Fibroblast of pulmonary artery (primary cell): ENCODE measurements at regions not wholly inside any gene's neighbourhood (a gene's known extent, or its start where the extent isn't known, plus 50 kb on each side); places are given as distances from the start of the nearest gene placed in this dataset.

Experiments
- DNase-seq: peaks from one replicate; pipeline ENCODE4 v3.0.0-alpha.2; 2010; ENCODE audit warnings: low read depth
- H3K4me3 ChIP-seq: replicated peaks from 2 replicates; pipeline ENCODE4 v1.5.1; 2011; ENCODE audit warnings: low read depth, mild to moderate bottlenecking, control low read depth, low read length, moderate library complexity
- CTCF ChIP-seq: IDR thresholded peaks from 2 replicates; pipeline ENCODE4 v1.5.1; 2011; ENCODE audit warnings: mild to moderate bottlenecking, control low read depth, low read length, inconsistent platforms; ENCODE audit errors: missing control alignments

GRCh38 chr2:237161189-237161588 is 75.5 kb downstream of the COPS8 start:
- no peak for DNase-seq
- TF ChIP-seq CTCF: no peak

GRCh38 chr2:237162959-237163358 is 77.3 kb downstream of the COPS8 start:
- TF ChIP-seq CTCF: no peak
- no peak for DNase-seq
- no peak overlapping the region for H3K4me3 ChIP-seq

More at GRCh38 chr2:237161189-237161588, 75.5 kb downstream of the COPS8 start:
- H3K4me3 ChIP-seq: no peak overlapping the region

GRCh38 chr2:237164474-237165042 is 78.9 kb downstream of the COPS8 start:
- no peak for DNase-seq
- no peak for TF ChIP-seq CTCF
- no peak overlapping the region for H3K4me3 ChIP-seq

- peak; percentile 81 for TF ChIP-seq CTCF
- no peak overlapping the region for H3K4me3 ChIP-seq
- peak; percentile 70 for DNase-seq
Measured at GRCh38 chr2:237165405-237166276, 80.0 kb downstream of the COPS8 start.

- no peak for TF ChIP-seq CTCF
- DNase-seq: no peak
Measured at GRCh38 chr2:237167038-237167437, 81.3 kb downstream of the COPS8 start.

GRCh38 chr2:237167934-237168333 is 82.2 kb downstream of the COPS8 start:
- no peak overlapping the region for H3K4me3 ChIP-seq
- no peak for TF ChIP-seq CTCF
- no peak for DNase-seq

More at GRCh38 chr2:237167038-237167437, 81.3 kb downstream of the COPS8 start:
- no peak overlapping the region for H3K4me3 ChIP-seq
